GM12878 (cell line): ENCODE measurements at regions not wholly inside any gene's neighbourhood (a gene's known extent, or its start where the extent isn't known, plus 50 kb on each side); places are given as distances from the start of the nearest gene placed in this dataset.

Experiments used
- ATAC-seq: fragments of 200-7000 bp; cut with Tn5 transposase; 3 replicates; pipeline ENCODE4 v1.9.1; 2020; ENCODE audit warnings: mild to moderate bottlenecking, moderate library complexity
- BruUV-seq: library from RNA; stranded (reverse); fragments of 400-500 nt; replicated peaks from 2 replicates; lab custom pipeline; 2021; lab: Mats Ljungman, UMichigan
- CTCF ChIA-PET: fragments of 300-600 bp; sonication (Branson Sonifier 250); formaldehyde crosslinking; extraction: SDS; loops from one replicate; lab custom pipeline; 2021; ENCODE audit warnings: inconsistent platforms; lab: Yijun Ruan, JAX
- POLR2A ChIA-PET: fragments of 350-600 bp; formaldehyde crosslinking; extraction: SDS; loops from one replicate; lab custom pipeline; 2021; ENCODE audit warnings: inconsistent platforms; lab: Charles Lee
- RAD21 ChIA-PET: fragments of 300-600 bp; sonication (Branson Sonifier 250); formaldehyde crosslinking; loops from one replicate; lab custom pipeline; 2023; ENCODE audit warnings: antibody characterized with exemption; ENCODE audit not compliant: unreplicated experiment; lab: Charles Lee
- SMC1A ChIA-PET: fragments of 300-600 bp; sonication (Branson Sonifier 250); formaldehyde crosslinking; loops from one replicate; lab custom pipeline; 2023; ENCODE audit not compliant: unreplicated experiment, uncharacterized antibody; lab: Charles Lee
- DNase-seq: peaks from one replicate; pipeline ENCODE4 v3.0.0-alpha.2; 2011; ENCODE audit warnings: low read depth, low spot score
- FAIRE-seq: peaks from 3 replicates; lab custom pipeline; 2011; peaks lifted over from hg19 to GRCh38; lab: Jason Lieb, UNC
- H2AFZ ChIP-seq: 2 replicates; pipeline ENCODE4 v1.6.0; 2011; ENCODE audit warnings: low read depth, low read length, control low read depth; ENCODE audit not compliant: control insufficient read depth
- H3K27ac ChIP-seq: 2 replicates; pipeline ENCODE4 v1.5.1; 2011; ENCODE audit warnings: control low read depth; ENCODE audit not compliant: control insufficient read depth, insufficient read depth
- H3K27me3 ChIP-seq, 2 experiments: replicated peaks in 1 of 2; 2 replicates each; pipeline versions ENCODE4 v1.6.0 to v1.6.1; 2011; ENCODE audit warnings: low read length in 1 of 2; ENCODE audit not compliant: control insufficient read depth in 2 of 2, insufficient read depth in 2 of 2
- H3K36me3 ChIP-seq, 2 experiments: 2 replicates each; pipeline ENCODE4 v1.5.1; 2011; ENCODE audit warnings: low read length in 1 of 2; ENCODE audit not compliant: control insufficient read depth in 2 of 2, insufficient read depth in 2 of 2
- H3K4me1 ChIP-seq: 2 replicates; pipeline ENCODE4 v1.6.1; 2011; ENCODE audit warnings: mild to moderate bottlenecking, low read length, moderate library complexity, mixed read lengths; ENCODE audit not compliant: control insufficient read depth, insufficient read depth
- H3K4me2 ChIP-seq: 2 replicates; pipeline ENCODE4 v1.6.0; 2011; ENCODE audit warnings: control low read depth; ENCODE audit not compliant: control insufficient read depth, insufficient read depth
- H3K4me3 ChIP-seq: fragments of 200-600 bp; sonication (generic); 2 replicates; pipeline ENCODE4 v1.5.1; 2016
- H3K79me2 ChIP-seq: 2 replicates; pipeline ENCODE4 v1.6.0; 2011; ENCODE audit warnings: low read length; ENCODE audit not compliant: control insufficient read depth, insufficient read depth
- H3K9ac ChIP-seq: 2 replicates; pipeline ENCODE4 v1.8.0; 2011; ENCODE audit warnings: low read length, control low read depth, mixed read lengths; ENCODE audit not compliant: control insufficient read depth, insufficient read depth
- H3K9me3 ChIP-seq: replicated peaks from 3 replicates; pipeline ENCODE4 v1.5.1; 2011; ENCODE audit warnings: mild to moderate bottlenecking, low read length; ENCODE audit not compliant: control insufficient read depth, insufficient read depth
- H4K20me1 ChIP-seq: 2 replicates; pipeline ENCODE4 v1.6.0; 2011; ENCODE audit not compliant: control insufficient read depth, insufficient read depth
- E2F8 ChIP-seq: fragments of 450-650 bp; IDR thresholded peaks from 2 replicates; pipeline ENCODE4 v1.6.1; 2018; ENCODE audit warnings: mild to moderate bottlenecking, low read depth, moderate library complexity; ENCODE audit not compliant: partially characterized antibody
- POLR2A ChIP-seq: IDR thresholded peaks from 2 replicates; pipeline ENCODE4 v1.6.1; 2011; ENCODE audit warnings: low read depth, mild to moderate bottlenecking, low read length
- REST ChIP-seq: IDR thresholded peaks from 2 replicates; pipeline ENCODE4 v1.6.1; 2012; ENCODE audit warnings: mild to moderate bottlenecking, low read depth, low read length
- WRNIP1 ChIP-seq: IDR thresholded peaks from 2 replicates; pipeline ENCODE4 v1.6.1; 2011; ENCODE audit warnings: low read depth, low read length, improper control_type of control experiment, borderline replicate concordance
- ZZZ3 ChIP-seq: IDR thresholded peaks from 2 replicates; pipeline ENCODE4 v1.6.1; 2011; ENCODE audit warnings: low read depth; ENCODE audit not compliant: control insufficient read depth, insufficient read length
- WGBS: methylation state at CpG from one replicate; pipeline ENCODE4 v1.1.6; 2016; ENCODE audit warnings: low lambda C conversion rate; ENCODE audit not compliant: insufficient replicate concordance, insufficient coverage; ENCODE audit errors: missing lambda C conversion rate; 5-methylcytosine and 5-hydroxymethylcytosine counted together
- in situ Hi-C: fragments of 300-500 bp; cut with MboI; formaldehyde crosslinking; loops from 9 replicates; pipeline ENCODE4 v1.14.3; 2018; ENCODE audit warnings: mixed read lengths
- intact Hi-C: fragments of 100-400 bp; cut with micrococcal nuclease; formaldehyde crosslinking; loops from one replicate; pipeline ENCODE4 v1.14.2; 2022; ENCODE audit not compliant: unreplicated experiment

- Histone ChIP-seq H3K27ac (no peak overlapping the region), H3K9me3 (no peaks in the 10 kb centered on the region), H3K4me3 (no peak overlapping the region), H4K20me1 (no peaks in the 10 kb centered on the region), H3K9ac (no peak overlapping the region), H3K4me2 (no peak overlapping the region), H3K36me3 (no peaks in the 10 kb centered on the region), H3K4me1 (no peaks in the 10 kb centered on the region), H2AFZ (no peak overlapping the region)
- no TSS peak for BruUV-seq
- ChIA-PET RAD21 (no interaction called here), CTCF (no interaction called here), SMC1A (no interaction called here), POLR2A (no interaction called here)
- in situ Hi-C loops: no loop called here
- intact Hi-C loops: no loop called here
- FAIRE-seq: no peak
- WGBS: 3% methylated on average over 1 of the region's 1 CpG
- no peak for ATAC-seq
- DNase-seq: no peak
- TF ChIP-seq ZZZ3: no peak
- TF ChIP-seq WRNIP1: no peak
- TF ChIP-seq POLR2A: no peak
- TF ChIP-seq, all 136 proteins: peak for 0
- no peaks in the 10 kb centered on the region for H3K27me3 ChIP-seq
- no peaks in the 10 kb centered on the region for H3K79me2 ChIP-seq
Measured at GRCh38 chr6:61562098-61562497, 723.9 kb downstream of the KHDRBS2 start.

- H3K4me3 ChIP-seq: no peak overlapping the region
- WGBS: 0% methylated on average over 1 of the region's 1 CpG
- BruUV-seq: no TSS peak
- FAIRE-seq (no peak), ATAC-seq (no peak), DNase-seq (no peak)
- in situ Hi-C loops: no loop called here
- intact Hi-C loops: no loop called here
- H4K20me1 ChIP-seq: no peaks in the 10 kb centered on the region
- H3K9me3 ChIP-seq: no peaks in the 10 kb centered on the region
- H3K9ac ChIP-seq: no peak overlapping the region
- no peak overlapping the region for H3K4me2 ChIP-seq
- peak; percentile 44; the same call in 1 of the 2 replicates for TF ChIP-seq REST
- no peak for TF ChIP-seq E2F8
- H3K27me3 ChIP-seq: no peaks in the 10 kb centered on the region
- H2AFZ ChIP-seq: no peak overlapping the region
- ChIA-PET SMC1A (no interaction called here), POLR2A (no interaction called here), RAD21 (no interaction called here), CTCF (no interaction called here)
- H3K79me2 ChIP-seq: no peaks in the 10 kb centered on the region
- H3K27ac ChIP-seq: no peak overlapping the region
- H3K4me1 ChIP-seq: no peaks in the 10 kb centered on the region
- no peaks in the 10 kb centered on the region; a peak in 1 of 4 replicates for H3K36me3 ChIP-seq
Measured at GRCh38 chr6:61558796-61559195, 727.2 kb downstream of the KHDRBS2 start.
